ENCODE measurements at regions not wholly inside any gene's neighbourhood (a gene's known extent, or its start where the extent isn't known, plus 50 kb on each side); places are given as distances from the start of the nearest gene placed in this dataset.

GRCh38 chr7:42460933-42461332 lies 223.9 kb upstream of the GLI3 start:
- H2AFZ ChIP-seq (ENCODE audit: low read depth, low read length, poor library complexity, severe bottlenecking), result no peak overlapping the region
- intact Hi-C loops (cut with micrococcal nuclease), result no loop called here
- no peaks in the 10 kb centered on the region for H3K79me2 ChIP-seq (ENCODE audit: insufficient read depth, low read length)
- BruUV-seq (replicated peaks), result no TSS peak
- ATAC-seq (no peak), DNase-seq (ENCODE audit: low read depth, low spot score) (no peak)
- H3K36me3 ChIP-seq (ENCODE audit: control insufficient read depth in 1 of 2, insufficient read depth in 2 of 2, low read length in 2 of 2), result no peaks in the 10 kb centered on the region
- POLR2A ChIA-PET, result no interaction called here
- no peak overlapping the region for H3K4me3 ChIP-seq (replicated peaks in 1 of 2; ENCODE audit: low read depth in 1 of 2, low read length in 2 of 2)
- TF ChIP-seq ZFX (IDR thresholded peaks at IDR 0.05), result no peak
- no peak for TF ChIP-seq POLR2A (IDR thresholded peaks at IDR 0.05; ENCODE audit: borderline replicate concordance, extremely low read depth, insufficient read depth, insufficient read length)
- TF ChIP-seq CEBPB (IDR thresholded peaks at IDR 0.05; ENCODE audit: low read depth), result no peak
- no peak for TF ChIP-seq EZH2 (IDR thresholded peaks at IDR 0.05)
- TF ChIP-seq, protein P1, sequence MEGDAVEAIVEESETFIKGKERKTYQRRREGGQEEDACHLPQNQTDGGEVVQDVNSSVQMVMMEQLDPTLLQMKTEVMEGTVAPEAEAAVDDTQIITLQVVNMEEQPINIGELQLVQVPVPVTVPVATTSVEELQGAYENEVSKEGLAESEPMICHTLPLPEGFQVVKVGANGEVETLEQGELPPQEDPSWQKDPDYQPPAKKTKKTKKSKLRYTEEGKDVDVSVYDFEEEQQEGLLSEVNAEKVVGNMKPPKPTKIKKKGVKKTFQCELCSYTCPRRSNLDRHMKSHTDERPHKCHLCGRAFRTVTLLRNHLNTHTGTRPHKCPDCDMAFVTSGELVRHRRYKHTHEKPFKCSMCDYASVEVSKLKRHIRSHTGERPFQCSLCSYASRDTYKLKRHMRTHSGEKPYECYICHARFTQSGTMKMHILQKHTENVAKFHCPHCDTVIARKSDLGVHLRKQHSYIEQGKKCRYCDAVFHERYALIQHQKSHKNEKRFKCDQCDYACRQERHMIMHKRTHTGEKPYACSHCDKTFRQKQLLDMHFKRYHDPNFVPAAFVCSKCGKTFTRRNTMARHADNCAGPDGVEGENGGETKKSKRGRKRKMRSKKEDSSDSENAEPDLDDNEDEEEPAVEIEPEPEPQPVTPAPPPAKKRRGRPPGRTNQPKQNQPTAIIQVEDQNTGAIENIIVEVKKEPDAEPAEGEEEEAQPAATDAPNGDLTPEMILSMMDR (IDR thresholded peaks at IDR 0.05 in 2 of 3, conservative IDR thresholded peaks at IDR 0.05 in 1 of 3; ENCODE audit: borderline replicate concordance in 1 of 3, insufficient read depth in 1 of 3, low read depth in 2 of 3, low read length in 2 of 3), result no peak
- TF ChIP-seq SP1 (IDR thresholded peaks at IDR 0.05; ENCODE audit: low read depth), result no peak
- TF ChIP-seq FOSL1 (IDR thresholded peaks at IDR 0.05; ENCODE audit: low read depth), result no peak
- no peak for TF ChIP-seq YY1 (IDR thresholded peaks at IDR 0.05; ENCODE audit: extremely low read depth, insufficient replicate concordance, low read depth, low read length)
- no peak for TF ChIP-seq SIN3A (IDR thresholded peaks at IDR 0.05; ENCODE audit: low read depth)
- TF ChIP-seq CBX3 (IDR thresholded peaks at IDR 0.05; ENCODE audit: low read depth), result no peak
- no peak for TF ChIP-seq TCF7L2 (IDR thresholded peaks at IDR 0.05; ENCODE audit: borderline replicate concordance, extremely low read depth, insufficient read depth, insufficient read length)
- TF ChIP-seq RAD21 (IDR thresholded peaks at IDR 0.05; ENCODE audit: low read depth), result no peak
- TF ChIP-seq EGR1 (IDR thresholded peaks at IDR 0.05; ENCODE audit: low read depth), result no peak
- no peaks in the 10 kb centered on the region for H3K27me3 ChIP-seq (ENCODE audit: insufficient read depth, low read length)
- no peaks in the 10 kb centered on the region for H3K4me1 ChIP-seq (ENCODE audit: control insufficient read depth in 1 of 2, insufficient read depth in 2 of 2, low read length in 2 of 2)
- H3K27ac ChIP-seq (ENCODE audit: low read depth, low read length), result no peak overlapping the region
- CTCF ChIA-PET, result no interaction called here
- no peak overlapping the region for H3K9ac ChIP-seq (ENCODE audit: low read length)
- H3K4me2 ChIP-seq (ENCODE audit: low read length), result no peak overlapping the region
- H4K20me1 ChIP-seq (ENCODE audit: insufficient read depth), result no peaks in the 10 kb centered on the region
- H3K9me3 ChIP-seq (ENCODE audit: control insufficient read depth in 1 of 2, insufficient read depth in 1 of 2, low read depth in 1 of 2, low read length in 2 of 2), result no peaks in the 10 kb centered on the region; a peak in 1 of 4 replicates
- RAD21 ChIA-PET (ENCODE audit: low non-redundant PET in 1 of 2, low total read pairs in 2 of 2, uncharacterized antibody in 2 of 2, unreplicated experiment in 2 of 2), result no interaction called here
- no peaks in the 10 kb centered on the region for H3K9me2 ChIP-seq (ENCODE audit: insufficient read depth)
